GM23338 (cell line): ENCODE measurements at regions not wholly inside any gene's neighbourhood (a gene's known extent, or its start where the extent isn't known, plus 50 kb on each side); places are given as distances from the start of the nearest gene placed in this dataset.

ENCODE experiments used
- ATAC-seq: fragments of 200-7000 bp; cut with Tn5 transposase; 3 replicates; pipeline ENCODE4 v1.9.1; 2020
- DNase-seq: peaks from one replicate; pipeline ENCODE4 v3.0.0-alpha.2; 2015; ENCODE audit warnings: low spot score
- H2AFZ ChIP-seq: fragments of 200-600 bp; sonication (generic); 2 replicates; pipeline ENCODE4 v1.8.0; 2016; ENCODE audit warnings: antibody characterized with exemption, mild to moderate bottlenecking, moderate library complexity
- H3F3A ChIP-seq: fragments of 200-600 bp; sonication (generic); replicated peaks from 2 replicates; pipeline ENCODE4 v1.8.0; 2017; ENCODE audit warnings: antibody characterized with exemption, mixed run types, low read depth
- H3K27ac ChIP-seq: fragments of 200-600 bp; sonication (generic); 2 replicates; pipeline ENCODE4 v1.6.1; 2016; ENCODE audit warnings: low read depth
- H3K27me3 ChIP-seq: fragments of 200-600 bp; sonication (generic); 2 replicates; pipeline ENCODE4 v1.8.0; 2016; ENCODE audit warnings: mild to moderate bottlenecking, mixed run types, moderate library complexity; ENCODE audit not compliant: insufficient read depth
- H3K36me3 ChIP-seq: fragments of 200-600 bp; sonication (generic); 2 replicates; pipeline ENCODE4 v1.8.0; 2016; ENCODE audit warnings: mild to moderate bottlenecking; ENCODE audit not compliant: insufficient read depth
- H3K4me1 ChIP-seq: fragments of 200-600 bp; sonication (generic); 2 replicates; pipeline ENCODE4 v1.8.0; 2016; ENCODE audit warnings: mild to moderate bottlenecking, moderate library complexity; ENCODE audit not compliant: insufficient read depth
- H3K4me2 ChIP-seq: fragments of 200-600 bp; sonication (generic); 2 replicates; pipeline ENCODE4 v1.7.1; 2017; ENCODE audit warnings: mixed run types
- H3K4me3 ChIP-seq: fragments of 200-600 bp; sonication (generic); 2 replicates; pipeline ENCODE4 v1.6.1; 2016; ENCODE audit warnings: mixed run types
- H3K79me2 ChIP-seq: fragments of 200-600 bp; sonication (generic); replicated peaks from 2 replicates; pipeline ENCODE4 v1.8.0; 2017; ENCODE audit warnings: mild to moderate bottlenecking; ENCODE audit not compliant: insufficient read depth
- H3K9me2 ChIP-seq: fragments of 200-600 bp; sonication (generic); 2 replicates; pipeline ENCODE4 v1.8.0; 2017; ENCODE audit not compliant: insufficient read depth
- H4K20me1 ChIP-seq: fragments of 200-600 bp; sonication (generic); replicated peaks from 2 replicates; pipeline ENCODE4 v1.8.0; 2017; ENCODE audit warnings: mild to moderate bottlenecking; ENCODE audit not compliant: insufficient read depth
- H3K27ac Mint-ChIP-seq: 2 replicates; pipeline ENCODE4 v1.8.0; 2020; ENCODE audit warnings: inconsistent platforms, mild to moderate bottlenecking, moderate library complexity, mixed read lengths
- H3K27me3 Mint-ChIP-seq: 3 replicates; pipeline ENCODE4 v1.8.0; 2022; ENCODE audit warnings: low read depth, mild to moderate bottlenecking, moderate library complexity, mixed read lengths, inconsistent platforms; ENCODE audit not compliant: insufficient read depth, poor library complexity
- H3K36me3 Mint-ChIP-seq: 3 replicates; pipeline ENCODE4 v1.8.0; 2021; ENCODE audit warnings: low read depth, mild to moderate bottlenecking, inconsistent platforms, moderate library complexity, mixed read lengths
- H3K4me1 Mint-ChIP-seq: 3 replicates; pipeline ENCODE4 v1.8.0; 2020; ENCODE audit warnings: mild to moderate bottlenecking, inconsistent platforms, mixed read lengths
- H3K4me3 Mint-ChIP-seq: 3 replicates; pipeline ENCODE4 v1.8.0; 2021; ENCODE audit warnings: moderate library complexity, mild to moderate bottlenecking, inconsistent platforms, mixed read lengths
- H3K9me3 Mint-ChIP-seq: 3 replicates; pipeline ENCODE4 v1.8.0; 2020; ENCODE audit warnings: moderate library complexity, mild to moderate bottlenecking, inconsistent platforms, mixed read lengths
- EZH2 ChIP-seq: fragments of 200-600 bp; sonication (generic); IDR thresholded peaks from one replicate; pipeline ENCODE4 v1.8.0; 2017; ENCODE audit warnings: antibody characterized with exemption, mild to moderate bottlenecking, low read depth; ENCODE audit not compliant: unreplicated experiment
- EZH2phosphoT487 ChIP-seq: fragments of 200-600 bp; sonication (generic); IDR thresholded peaks from one replicate; pipeline ENCODE4 v1.8.1; 2018; ENCODE audit warnings: antibody characterized with exemption; ENCODE audit not compliant: unreplicated experiment
- JUNB ChIP-seq: IDR thresholded peaks from one replicate; pipeline ENCODE4 v1.6.1; 2016; ENCODE audit warnings: antibody characterized with exemption; ENCODE audit not compliant: unreplicated experiment
- POLR2AphosphoS5 ChIP-seq: IDR thresholded peaks from 2 replicates; pipeline ENCODE4 v1.6.1; 2016; ENCODE audit warnings: antibody characterized with exemption, low read depth
- STAT1 ChIP-seq: IDR thresholded peaks from one replicate; pipeline ENCODE4 v1.6.1; 2016; ENCODE audit warnings: antibody characterized with exemption; ENCODE audit not compliant: unreplicated experiment
- ZNF331 ChIP-seq: fragments of 250-450 bp; sonication (Bioruptor Pico); IDR thresholded peaks from 2 replicates; pipeline ENCODE4 v1.5.0; 2020; ENCODE audit warnings: low read depth, mild to moderate bottlenecking, moderate library complexity
- TF ChIP-seq, protein P1 (sequence below): IDR thresholded peaks from one replicate; pipeline ENCODE4 v1.6.1; 2018; ENCODE audit warnings: antibody characterized with exemption; ENCODE audit not compliant: unreplicated experiment

DNA sequence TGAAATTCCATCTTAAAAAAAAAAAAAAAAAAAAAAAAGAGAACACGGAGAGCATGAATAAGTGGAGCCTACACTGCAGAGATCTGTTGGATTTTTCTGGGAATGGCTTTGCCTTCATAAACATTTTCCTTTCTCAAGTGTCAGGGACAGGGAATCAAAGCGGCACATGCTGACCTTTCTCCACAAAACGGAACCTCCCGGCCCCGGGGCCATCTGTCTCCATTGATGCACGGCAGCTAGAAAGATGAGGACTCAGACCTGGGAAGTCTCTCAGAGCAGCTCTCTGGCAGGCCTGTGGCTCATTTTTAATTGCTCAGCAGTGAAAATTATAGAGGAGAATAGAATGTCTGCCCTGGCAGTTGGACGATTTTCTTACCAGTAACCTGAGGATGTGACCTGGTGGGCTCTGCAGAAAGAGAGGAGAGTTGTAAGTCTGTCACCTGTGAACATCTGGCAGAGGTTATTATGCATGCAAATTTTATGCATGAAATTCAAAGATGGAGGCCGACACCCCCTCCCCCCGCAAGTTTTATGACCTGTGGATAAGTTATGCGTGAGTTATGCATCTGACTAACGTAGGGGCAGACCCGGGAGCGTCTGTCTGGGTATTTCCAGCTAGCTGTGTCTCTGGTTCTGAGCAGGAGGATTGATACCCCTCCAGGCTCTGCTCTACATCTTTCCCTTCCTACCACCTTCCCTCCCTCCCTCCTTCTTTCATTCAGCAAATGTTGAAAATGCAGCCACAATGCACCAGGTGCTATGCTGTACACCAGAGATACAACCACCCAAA, 352.5 kb downstream of the CDH26 start (continued):
- TF ChIP-seq, protein P1, sequence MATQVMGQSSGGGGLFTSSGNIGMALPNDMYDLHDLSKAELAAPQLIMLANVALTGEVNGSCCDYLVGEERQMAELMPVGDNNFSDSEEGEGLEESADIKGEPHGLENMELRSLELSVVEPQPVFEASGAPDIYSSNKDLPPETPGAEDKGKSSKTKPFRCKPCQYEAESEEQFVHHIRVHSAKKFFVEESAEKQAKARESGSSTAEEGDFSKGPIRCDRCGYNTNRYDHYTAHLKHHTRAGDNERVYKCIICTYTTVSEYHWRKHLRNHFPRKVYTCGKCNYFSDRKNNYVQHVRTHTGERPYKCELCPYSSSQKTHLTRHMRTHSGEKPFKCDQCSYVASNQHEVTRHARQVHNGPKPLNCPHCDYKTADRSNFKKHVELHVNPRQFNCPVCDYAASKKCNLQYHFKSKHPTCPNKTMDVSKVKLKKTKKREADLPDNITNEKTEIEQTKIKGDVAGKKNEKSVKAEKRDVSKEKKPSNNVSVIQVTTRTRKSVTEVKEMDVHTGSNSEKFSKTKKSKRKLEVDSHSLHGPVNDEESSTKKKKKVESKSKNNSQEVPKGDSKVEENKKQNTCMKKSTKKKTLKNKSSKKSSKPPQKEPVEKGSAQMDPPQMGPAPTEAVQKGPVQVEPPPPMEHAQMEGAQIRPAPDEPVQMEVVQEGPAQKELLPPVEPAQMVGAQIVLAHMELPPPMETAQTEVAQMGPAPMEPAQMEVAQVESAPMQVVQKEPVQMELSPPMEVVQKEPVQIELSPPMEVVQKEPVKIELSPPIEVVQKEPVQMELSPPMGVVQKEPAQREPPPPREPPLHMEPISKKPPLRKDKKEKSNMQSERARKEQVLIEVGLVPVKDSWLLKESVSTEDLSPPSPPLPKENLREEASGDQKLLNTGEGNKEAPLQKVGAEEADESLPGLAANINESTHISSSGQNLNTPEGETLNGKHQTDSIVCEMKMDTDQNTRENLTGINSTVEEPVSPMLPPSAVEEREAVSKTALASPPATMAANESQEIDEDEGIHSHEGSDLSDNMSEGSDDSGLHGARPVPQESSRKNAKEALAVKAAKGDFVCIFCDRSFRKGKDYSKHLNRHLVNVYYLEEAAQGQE = no peak
- no peak for TF ChIP-seq EZH2phosphoT487

DNA sequence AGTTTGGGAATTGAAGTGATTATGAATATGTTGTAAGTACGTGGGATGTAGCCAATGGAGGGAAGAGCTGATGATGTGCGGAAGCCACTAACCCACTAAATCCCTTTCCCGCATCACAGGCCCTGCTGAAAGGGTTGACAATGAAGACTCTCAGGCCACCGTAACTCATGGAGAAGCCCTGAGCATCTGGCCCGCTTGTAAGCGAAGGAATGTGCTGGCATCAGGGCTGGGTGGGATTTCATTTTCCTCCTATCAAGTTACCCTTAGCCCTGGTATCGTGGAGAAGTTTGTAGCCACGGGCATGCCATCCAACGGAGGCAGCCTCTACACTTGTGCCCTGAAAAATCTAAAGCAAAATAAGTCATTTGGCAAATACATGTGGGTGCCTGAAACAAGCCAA, 355.0 kb downstream of the CDH26 start:
- Histone ChIP-seq H3K27me3 (no peaks in the 10 kb centered on the region), H3K36me3 (no peaks in the 10 kb centered on the region), H4K20me1 (no peaks in the 10 kb centered on the region), H3K4me2 (no peak overlapping the region), H3K4me1 (no peaks in the 10 kb centered on the region), H3K9me2 (no peaks in the 10 kb centered on the region), H3K79me2 (no peaks in the 10 kb centered on the region), H3K27ac (no peak overlapping the region), H3K4me3 (no peak overlapping the region), H2AFZ (no peak overlapping the region), H3F3A (no peaks in the 10 kb centered on the region)
- H3K36me3 Mint-ChIP-seq = peaks cover 3% of the 10 kb centered on the region; the same call in 2 of the 3 replicates
- ATAC-seq = no peak
- H3K4me3 Mint-ChIP-seq = no peak overlapping the region
- peaks cover 49% of the 10 kb centered on the region for H3K9me3 Mint-ChIP-seq
- TF ChIP-seq POLR2AphosphoS5 (no peak), ZNF331 (no peak), JUNB (no peak), STAT1 (no peak), EZH2 (no peak)
- TF ChIP-seq, protein P1 = no peak
- no peaks in the 10 kb centered on the region; the same call in 2 of the 3 replicates for H3K4me1 Mint-ChIP-seq
- no peak for DNase-seq
- no peak overlapping the region for H3K27ac Mint-ChIP-seq
- peaks cover 6% of the 10 kb centered on the region for H3K27me3 Mint-ChIP-seq
